ENCODE measurements at regions not wholly inside any gene's neighbourhood (a gene's known extent, or its start where the extent isn't known, plus 50 kb on each side); places are given as distances from the start of the nearest gene placed in this dataset.

DNA sequence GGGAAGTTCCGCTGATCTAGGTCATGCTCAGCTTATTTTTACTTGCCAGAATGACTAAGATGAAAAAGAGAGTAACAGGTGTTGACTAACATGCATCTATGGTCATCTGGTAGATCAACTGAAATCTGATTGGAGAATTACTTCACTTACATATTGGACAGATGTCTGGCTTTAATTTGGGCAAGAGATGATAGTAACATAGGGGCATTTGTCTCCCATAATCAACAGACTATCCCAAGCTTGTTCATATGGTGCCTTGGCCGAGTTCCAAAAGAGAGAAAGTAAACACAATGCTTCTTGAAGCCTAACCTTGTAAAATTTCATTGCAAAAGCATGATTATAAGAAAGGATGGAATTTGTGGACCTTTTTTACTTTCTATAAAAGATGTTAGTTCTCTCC lies 503.7 kb downstream of the ADCYAP1 start:
- Histone ChIP-seq H3K4me1 (no peaks in the 10 kb centered on the region), H3K36me3 (no peaks in the 10 kb centered on the region), H3K4me3 (no peak overlapping the region), H3K27me3 (no peaks in the 10 kb centered on the region), H3K9me3 (no peaks in the 10 kb centered on the region), H3K27ac (no peak overlapping the region)
- TF ChIP-seq POLR2A (IDR thresholded peaks at IDR 0.05): no peak
- TF ChIP-seq CTCF (IDR thresholded peaks at IDR 0.05): no peak
- no peak for TF ChIP-seq POLR2AphosphoS5 (IDR thresholded peaks at IDR 0.05)
- DNase-seq (ENCODE audit: low spot score in 2 of 2): no peak
- intact Hi-C loops (cut with DNase I; ENCODE audit: low total_unique reads): no loop called here

GRCh38 chr18:1412655-1413322 lies 508.1 kb downstream of the ADCYAP1 start:
- H3K36me3 ChIP-seq: no peaks in the 10 kb centered on the region
- H3K4me1 ChIP-seq: no peaks in the 10 kb centered on the region
- H3K9me3 ChIP-seq: no peaks in the 10 kb centered on the region
- no peak overlapping the region for H3K4me3 ChIP-seq
- TF ChIP-seq POLR2A (IDR thresholded peaks at IDR 0.05) (no peak), POLR2AphosphoS5 (IDR thresholded peaks at IDR 0.05) (no peak), CTCF (IDR thresholded peaks at IDR 0.05) (no peak)
- no peaks in the 10 kb centered on the region for H3K27me3 ChIP-seq
- DNase-seq (ENCODE audit: low spot score in 2 of 2): no peak
- H3K27ac ChIP-seq: no peak overlapping the region
- intact Hi-C loops (cut with DNase I; ENCODE audit: low total_unique reads): no loop called here

DNA sequence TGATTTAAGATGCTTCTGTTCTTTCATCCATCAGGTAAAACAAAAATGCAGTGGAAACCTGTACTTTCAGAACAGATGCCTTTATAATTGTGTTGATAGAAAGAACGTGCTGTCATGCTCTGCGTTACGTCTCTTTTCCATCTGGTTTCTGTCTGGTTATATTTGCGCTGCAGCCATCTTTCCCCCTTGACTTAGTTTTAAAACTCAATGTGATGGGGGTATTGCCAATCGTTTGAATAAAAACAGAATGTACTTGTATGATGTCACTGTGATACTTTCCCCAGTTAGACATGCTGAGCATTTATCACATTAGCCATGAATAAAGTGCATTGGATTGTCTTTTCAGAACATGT lies 508.6 kb downstream of the ADCYAP1 start:
- intact Hi-C loops (cut with DNase I; ENCODE audit: low total_unique reads): no loop called here

GRCh38 chr18:1416074-1416473 lies 511.4 kb downstream of the ADCYAP1 start:
- Histone ChIP-seq H3K4me1 (no peaks in the 10 kb centered on the region), H3K27me3 (no peaks in the 10 kb centered on the region), H3K27ac (no peak overlapping the region), H3K4me3 (no peak overlapping the region), H3K36me3 (no peaks in the 10 kb centered on the region), H3K9me3 (no peaks in the 10 kb centered on the region)
- no peak for DNase-seq (ENCODE audit: low spot score in 2 of 2)
- no peak for TF ChIP-seq POLR2A (IDR thresholded peaks at IDR 0.05)
- no peak for TF ChIP-seq POLR2AphosphoS5 (IDR thresholded peaks at IDR 0.05)
- no peak for TF ChIP-seq CTCF (IDR thresholded peaks at IDR 0.05)
- intact Hi-C loops (cut with DNase I; ENCODE audit: low total_unique reads): no loop called here

More for the DNA sequence above, 508.6 kb downstream of the ADCYAP1 start:
- H3K27me3 ChIP-seq: no peaks in the 10 kb centered on the region
- no peaks in the 10 kb centered on the region for H3K9me3 ChIP-seq
- H3K4me3 ChIP-seq: no peak overlapping the region
- no peak for DNase-seq (ENCODE audit: low spot score in 2 of 2)
- no peak overlapping the region for H3K27ac ChIP-seq
- H3K4me1 ChIP-seq: no peaks in the 10 kb centered on the region
- TF ChIP-seq POLR2A (IDR thresholded peaks at IDR 0.05): no peak
- no peak for TF ChIP-seq CTCF (IDR thresholded peaks at IDR 0.05)
- no peak for TF ChIP-seq POLR2AphosphoS5 (IDR thresholded peaks at IDR 0.05)
- H3K36me3 ChIP-seq: no peaks in the 10 kb centered on the region

GRCh38 chr18:1421502-1421901 lies 516.8 kb downstream of the ADCYAP1 start:
- no peaks in the 10 kb centered on the region for H3K9me3 ChIP-seq
- no peak overlapping the region for H3K4me3 ChIP-seq
- TF ChIP-seq POLR2AphosphoS5 (IDR thresholded peaks at IDR 0.05): no peak
- no peak for TF ChIP-seq POLR2A (IDR thresholded peaks at IDR 0.05)
- no peak for TF ChIP-seq CTCF (IDR thresholded peaks at IDR 0.05)
- no peaks in the 10 kb centered on the region for H3K27me3 ChIP-seq
- H3K27ac ChIP-seq: no peak overlapping the region
- no peaks in the 10 kb centered on the region for H3K36me3 ChIP-seq
- H3K4me1 ChIP-seq: no peaks in the 10 kb centered on the region
- DNase-seq (ENCODE audit: low spot score in 2 of 2): no peak
- intact Hi-C loops (cut with DNase I; ENCODE audit: low total_unique reads): no loop called here

All from breast epithelium (tissue), 4 donors.